Liver (tissue), 8 donors: ENCODE measurements at regions not wholly inside any gene's neighbourhood (a gene's known extent, or its start where the extent isn't known, plus 50 kb on each side); places are given as distances from the start of the nearest gene placed in this dataset.

Source experiments
- DNase-seq: peaks from one replicate; pipeline ENCODE4 v3.0.0-alpha.2; 2017; ENCODE audit warnings: low spot score
- H3K27ac ChIP-seq, 2 donors: one replicate each; pipeline ENCODE4 v1.7.0; 2013; ENCODE audit warnings: inconsistent platforms in 2 of 2, low read length in 2 of 2, control low read depth in 1 of 2, low read depth in 1 of 2, mild to moderate bottlenecking in 1 of 2
- H3K27me3 ChIP-seq, 4 donors: one replicate each; pipeline versions ENCODE4 v1.6.1 to v1.7.0; 2013; ENCODE audit warnings: low read length in 3 of 4, inconsistent platforms in 1 of 4, mild to moderate bottlenecking in 1 of 4, moderate library complexity in 1 of 4; ENCODE audit not compliant: control insufficient read depth in 4 of 4, insufficient read depth in 4 of 4
- H3K36me3 ChIP-seq, 4 donors: one replicate each; pipeline versions ENCODE4 v1.6.1 to v1.7.0; 2013; ENCODE audit warnings: low read length in 3 of 4, mild to moderate bottlenecking in 3 of 4, low read depth in 1 of 4, moderate library complexity in 1 of 4; ENCODE audit not compliant: control insufficient read depth in 4 of 4, insufficient read depth in 3 of 4
- H3K4me1 ChIP-seq, 4 donors: one replicate each; pipeline versions ENCODE4 v1.6.1 to v1.7.0; 2013; ENCODE audit warnings: low read length in 3 of 4, mild to moderate bottlenecking in 3 of 4, moderate library complexity in 1 of 4; ENCODE audit not compliant: control insufficient read depth in 4 of 4, insufficient read depth in 4 of 4
- H3K4me3 ChIP-seq, 3 donors: one replicate each; pipeline versions ENCODE4 v1.6.1 to v1.7.0; 2013; ENCODE audit warnings: low read length in 3 of 3, control low read depth in 1 of 3, low read depth in 1 of 3, mild to moderate bottlenecking in 1 of 3
- H3K9ac ChIP-seq, 2 donors: one replicate each; pipeline ENCODE4 v1.7.0; 2013; ENCODE audit warnings: low read length in 2 of 2, mild to moderate bottlenecking in 2 of 2, moderate library complexity in 2 of 2, control low read depth in 1 of 2, low read depth in 1 of 2
- H3K9me3 ChIP-seq, 4 donors: one replicate each; pipeline versions ENCODE4 v1.6.1 to v1.7.0; 2013; ENCODE audit warnings: low read length in 3 of 4; ENCODE audit not compliant: control insufficient read depth in 4 of 4
- EGR1 ChIP-seq, 2 donors: IDR thresholded peaks; 2 replicates each; pipeline ENCODE4 v1.6.1; 2016 to 2018; ENCODE audit warnings: antibody characterized with exemption in 2 of 2, low read depth in 2 of 2
- FOXA1 ChIP-seq: IDR thresholded peaks from 2 replicates; pipeline ENCODE4 v1.6.1; 2016; ENCODE audit warnings: antibody characterized with exemption
- FOXA2 ChIP-seq: IDR thresholded peaks from 2 replicates; pipeline ENCODE4 v1.6.1; 2016; ENCODE audit warnings: antibody characterized with exemption
- GABPA ChIP-seq, 2 donors: IDR thresholded peaks in 1 of 2; conservative IDR thresholded peaks in 1 of 2; 2 replicates each; pipeline ENCODE4 v1.6.1; 2016; ENCODE audit warnings: antibody characterized with exemption in 2 of 2, mild to moderate bottlenecking in 1 of 2, moderate library complexity in 1 of 2
- HNF4A ChIP-seq, 2 donors: conservative IDR thresholded peaks; 2 replicates each; pipeline ENCODE4 v1.6.1; 2016; ENCODE audit warnings: antibody characterized with exemption in 2 of 2, mild to moderate bottlenecking in 2 of 2
- HNF4G ChIP-seq: IDR thresholded peaks from 2 replicates; pipeline ENCODE4 v1.6.1; 2016; ENCODE audit warnings: antibody characterized with exemption
- JUND ChIP-seq, 2 donors: IDR thresholded peaks; 2 replicates each; pipeline ENCODE4 v1.6.1; 2016; ENCODE audit warnings: antibody characterized with exemption in 2 of 2
- NR2F2 ChIP-seq: IDR thresholded peaks from 2 replicates; pipeline ENCODE4 v1.6.1; 2016; ENCODE audit warnings: antibody characterized with exemption
- RAD21 ChIP-seq, 2 donors: IDR thresholded peaks; 2 replicates each; pipeline ENCODE4 v1.6.1; 2016; ENCODE audit warnings: antibody characterized with exemption in 2 of 2, mild to moderate bottlenecking in 2 of 2
- RXRA ChIP-seq, 2 donors: IDR thresholded peaks; 2 replicates each; pipeline ENCODE4 v1.6.1; 2017 to 2018; ENCODE audit warnings: antibody characterized with exemption in 2 of 2, mild to moderate bottlenecking in 1 of 2
- SP1 ChIP-seq: IDR thresholded peaks from 2 replicates; pipeline ENCODE4 v1.6.1; 2018; ENCODE audit warnings: antibody characterized with exemption, mild to moderate bottlenecking
- TAF1 ChIP-seq: conservative IDR thresholded peaks from 2 replicates; pipeline ENCODE4 v1.6.1; 2016; ENCODE audit warnings: antibody characterized with exemption, mild to moderate bottlenecking
- YY1 ChIP-seq: IDR thresholded peaks from 2 replicates; pipeline ENCODE4 v1.6.1; 2016; ENCODE audit warnings: antibody characterized with exemption, mild to moderate bottlenecking
- ZBTB33 ChIP-seq: IDR thresholded peaks from 2 replicates; pipeline ENCODE4 v1.6.1; 2016; ENCODE audit warnings: antibody characterized with exemption
- WGBS: extraction: QIAGEN DNeasy Blood & Tissue Kit; methylation state at CpG from one replicate; pipeline ENCODE4 v1.1.7; 2013; 5-methylcytosine and 5-hydroxymethylcytosine counted together
- TF ChIP-seq, protein P1 (sequence below): fragments of 150-350 bp; IDR thresholded peaks from 2 replicates; pipeline ENCODE4 v1.5.1; 2017; ENCODE audit warnings: improper control_type of control experiment, low read depth, low read length; ENCODE audit not compliant: missing input control
- TF ChIP-seq, protein P2 (sequence below): IDR thresholded peaks from 2 replicates; pipeline ENCODE4 v1.6.1; 2016; ENCODE audit warnings: antibody characterized with exemption
- TF ChIP-seq, protein P3 (sequence below): IDR thresholded peaks from 2 replicates; pipeline ENCODE4 v1.6.1; 2016; ENCODE audit warnings: antibody characterized with exemption, mild to moderate bottlenecking
- TF ChIP-seq, protein P4 (sequence below): IDR thresholded peaks from 2 replicates; pipeline ENCODE4 v1.6.1; 2016; ENCODE audit warnings: antibody characterized with exemption
- donor health status: healthy.
- donor health status: healthy.
- donor health status: healthy.
- donor health status: healthy.
- donor health status: healthy.

- no peak overlapping the region for H3K4me3 ChIP-seq
- H3K27ac ChIP-seq: no peak overlapping the region
- H3K36me3 ChIP-seq: no peaks in the 10 kb centered on the region
- TF ChIP-seq, protein P1, sequence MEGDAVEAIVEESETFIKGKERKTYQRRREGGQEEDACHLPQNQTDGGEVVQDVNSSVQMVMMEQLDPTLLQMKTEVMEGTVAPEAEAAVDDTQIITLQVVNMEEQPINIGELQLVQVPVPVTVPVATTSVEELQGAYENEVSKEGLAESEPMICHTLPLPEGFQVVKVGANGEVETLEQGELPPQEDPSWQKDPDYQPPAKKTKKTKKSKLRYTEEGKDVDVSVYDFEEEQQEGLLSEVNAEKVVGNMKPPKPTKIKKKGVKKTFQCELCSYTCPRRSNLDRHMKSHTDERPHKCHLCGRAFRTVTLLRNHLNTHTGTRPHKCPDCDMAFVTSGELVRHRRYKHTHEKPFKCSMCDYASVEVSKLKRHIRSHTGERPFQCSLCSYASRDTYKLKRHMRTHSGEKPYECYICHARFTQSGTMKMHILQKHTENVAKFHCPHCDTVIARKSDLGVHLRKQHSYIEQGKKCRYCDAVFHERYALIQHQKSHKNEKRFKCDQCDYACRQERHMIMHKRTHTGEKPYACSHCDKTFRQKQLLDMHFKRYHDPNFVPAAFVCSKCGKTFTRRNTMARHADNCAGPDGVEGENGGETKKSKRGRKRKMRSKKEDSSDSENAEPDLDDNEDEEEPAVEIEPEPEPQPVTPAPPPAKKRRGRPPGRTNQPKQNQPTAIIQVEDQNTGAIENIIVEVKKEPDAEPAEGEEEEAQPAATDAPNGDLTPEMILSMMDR: no peak
- no peak for TF ChIP-seq YY1
- no peak for TF ChIP-seq FOXA1
- TF ChIP-seq, protein P2, sequence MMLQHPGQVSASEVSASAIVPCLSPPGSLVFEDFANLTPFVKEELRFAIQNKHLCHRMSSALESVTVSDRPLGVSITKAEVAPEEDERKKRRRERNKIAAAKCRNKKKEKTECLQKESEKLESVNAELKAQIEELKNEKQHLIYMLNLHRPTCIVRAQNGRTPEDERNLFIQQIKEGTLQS: no peak
- TF ChIP-seq HNF4G: no peak
- no peak for TF ChIP-seq GABPA (IDR thresholded peaks at IDR 0.05 in 1 of 2, conservative IDR thresholded peaks at IDR 0.05 in 1 of 2)
- TF ChIP-seq RAD21 (IDR thresholded peaks at IDR 0.05): no peak
- no peak for TF ChIP-seq SP1
- TF ChIP-seq HNF4A (conservative IDR thresholded peaks at IDR 0.05): no peak
- TF ChIP-seq EGR1 (IDR thresholded peaks at IDR 0.05; ENCODE audit: low read depth in 2 of 2): no peak
- no peak for TF ChIP-seq NR2F2
- TF ChIP-seq, protein P3, sequence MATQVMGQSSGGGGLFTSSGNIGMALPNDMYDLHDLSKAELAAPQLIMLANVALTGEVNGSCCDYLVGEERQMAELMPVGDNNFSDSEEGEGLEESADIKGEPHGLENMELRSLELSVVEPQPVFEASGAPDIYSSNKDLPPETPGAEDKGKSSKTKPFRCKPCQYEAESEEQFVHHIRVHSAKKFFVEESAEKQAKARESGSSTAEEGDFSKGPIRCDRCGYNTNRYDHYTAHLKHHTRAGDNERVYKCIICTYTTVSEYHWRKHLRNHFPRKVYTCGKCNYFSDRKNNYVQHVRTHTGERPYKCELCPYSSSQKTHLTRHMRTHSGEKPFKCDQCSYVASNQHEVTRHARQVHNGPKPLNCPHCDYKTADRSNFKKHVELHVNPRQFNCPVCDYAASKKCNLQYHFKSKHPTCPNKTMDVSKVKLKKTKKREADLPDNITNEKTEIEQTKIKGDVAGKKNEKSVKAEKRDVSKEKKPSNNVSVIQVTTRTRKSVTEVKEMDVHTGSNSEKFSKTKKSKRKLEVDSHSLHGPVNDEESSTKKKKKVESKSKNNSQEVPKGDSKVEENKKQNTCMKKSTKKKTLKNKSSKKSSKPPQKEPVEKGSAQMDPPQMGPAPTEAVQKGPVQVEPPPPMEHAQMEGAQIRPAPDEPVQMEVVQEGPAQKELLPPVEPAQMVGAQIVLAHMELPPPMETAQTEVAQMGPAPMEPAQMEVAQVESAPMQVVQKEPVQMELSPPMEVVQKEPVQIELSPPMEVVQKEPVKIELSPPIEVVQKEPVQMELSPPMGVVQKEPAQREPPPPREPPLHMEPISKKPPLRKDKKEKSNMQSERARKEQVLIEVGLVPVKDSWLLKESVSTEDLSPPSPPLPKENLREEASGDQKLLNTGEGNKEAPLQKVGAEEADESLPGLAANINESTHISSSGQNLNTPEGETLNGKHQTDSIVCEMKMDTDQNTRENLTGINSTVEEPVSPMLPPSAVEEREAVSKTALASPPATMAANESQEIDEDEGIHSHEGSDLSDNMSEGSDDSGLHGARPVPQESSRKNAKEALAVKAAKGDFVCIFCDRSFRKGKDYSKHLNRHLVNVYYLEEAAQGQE: no peak
- no peak for TF ChIP-seq TAF1
- TF ChIP-seq ZBTB33: no peak
- no peak for TF ChIP-seq JUND (IDR thresholded peaks at IDR 0.05)
- TF ChIP-seq, protein P4, sequence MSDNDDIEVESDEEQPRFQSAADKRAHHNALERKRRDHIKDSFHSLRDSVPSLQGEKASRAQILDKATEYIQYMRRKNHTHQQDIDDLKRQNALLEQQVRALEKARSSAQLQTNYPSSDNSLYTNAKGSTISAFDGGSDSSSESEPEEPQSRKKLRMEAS: no peak
- no peak for TF ChIP-seq FOXA2
- no peak for TF ChIP-seq RXRA (IDR thresholded peaks at IDR 0.05)
- 68% methylated on average over 10 of the region's 10 CpGs for WGBS
- no peak overlapping the region for H3K9ac ChIP-seq
- H3K27me3 ChIP-seq: no peaks in the 10 kb centered on the region
- no peak for DNase-seq
- no peaks in the 10 kb centered on the region for H3K4me1 ChIP-seq
- H3K9me3 ChIP-seq: no peaks in the 10 kb centered on the region
These were observed 68.4 kb downstream of the KLHDC7A start for GRCh38 chr1:18549106-18549505.

- no peak overlapping the region for H3K4me3 ChIP-seq
- WGBS: 82% methylated on average over 4 of the region's 4 CpGs
- H3K36me3 ChIP-seq: no peaks in the 10 kb centered on the region
- no peak for DNase-seq
- TF ChIP-seq, protein P3: no peak
- TF ChIP-seq FOXA2 (no peak), JUND (IDR thresholded peaks at IDR 0.05) (no peak), SP1 (no peak), NR2F2 (no peak), RXRA (IDR thresholded peaks at IDR 0.05) (no peak), FOXA1 (no peak), TAF1 (no peak), YY1 (no peak), EGR1 (IDR thresholded peaks at IDR 0.05; ENCODE audit: low read depth in 2 of 2) (no peak)
- TF ChIP-seq, protein P1: no peak
- TF ChIP-seq, protein P4: no peak
- no peaks in the 10 kb centered on the region for H3K4me1 ChIP-seq
- H3K27ac ChIP-seq: no peak overlapping the region
- H3K27me3 ChIP-seq: no peaks in the 10 kb centered on the region
- no peaks in the 10 kb centered on the region for H3K9me3 ChIP-seq
- no peak overlapping the region for H3K9ac ChIP-seq
These were observed 69.2 kb downstream of the KLHDC7A start for GRCh38 chr1:18549906-18550305.
